ENCODE measurements at regions not wholly inside any gene's neighbourhood (a gene's known extent, or its start where the extent isn't known, plus 50 kb on each side); places are given as distances from the start of the nearest gene placed in this dataset.

GRCh38 chr17:74151551-74152315 is 51.7 kb upstream of the RPL38 start:
- TF ChIP-seq, protein P1, sequence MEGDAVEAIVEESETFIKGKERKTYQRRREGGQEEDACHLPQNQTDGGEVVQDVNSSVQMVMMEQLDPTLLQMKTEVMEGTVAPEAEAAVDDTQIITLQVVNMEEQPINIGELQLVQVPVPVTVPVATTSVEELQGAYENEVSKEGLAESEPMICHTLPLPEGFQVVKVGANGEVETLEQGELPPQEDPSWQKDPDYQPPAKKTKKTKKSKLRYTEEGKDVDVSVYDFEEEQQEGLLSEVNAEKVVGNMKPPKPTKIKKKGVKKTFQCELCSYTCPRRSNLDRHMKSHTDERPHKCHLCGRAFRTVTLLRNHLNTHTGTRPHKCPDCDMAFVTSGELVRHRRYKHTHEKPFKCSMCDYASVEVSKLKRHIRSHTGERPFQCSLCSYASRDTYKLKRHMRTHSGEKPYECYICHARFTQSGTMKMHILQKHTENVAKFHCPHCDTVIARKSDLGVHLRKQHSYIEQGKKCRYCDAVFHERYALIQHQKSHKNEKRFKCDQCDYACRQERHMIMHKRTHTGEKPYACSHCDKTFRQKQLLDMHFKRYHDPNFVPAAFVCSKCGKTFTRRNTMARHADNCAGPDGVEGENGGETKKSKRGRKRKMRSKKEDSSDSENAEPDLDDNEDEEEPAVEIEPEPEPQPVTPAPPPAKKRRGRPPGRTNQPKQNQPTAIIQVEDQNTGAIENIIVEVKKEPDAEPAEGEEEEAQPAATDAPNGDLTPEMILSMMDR (conservative IDR thresholded peaks at IDR 0.05; ENCODE audit: low read depth, low read length) = no peak
- TF ChIP-seq EZH2phosphoT487 (IDR thresholded peaks at IDR 0.05; ENCODE audit: borderline replicate concordance, low read length) = no peak

Measured in PC-3 (cell line).